Neural progenitor cell (in vitro differentiated cells): ENCODE measurements at regions not wholly inside any gene's neighbourhood (a gene's known extent, or its start where the extent isn't known, plus 50 kb on each side); places are given as distances from the start of the nearest gene placed in this dataset. TPM values are rescaled to one million over a fixed set of nuclear protein-coding genes. Genes with fewer than 3 reads are reported as not detected.
A peak's percentile ranks its signal among the peaks of the same experiment; 100 is the strongest.
"Not testable (repeated sequence)": the region's sequence is repeated elsewhere in the genome, so short reads cannot be mapped to it uniquely, and the experiment has no call there.

Experiments used
- DNase-seq: peaks from one replicate; pipeline ENCODE4 v3.0.0-alpha.2; 2016; ENCODE audit warnings: low spot score
- H2AFZ ChIP-seq: fragments of 200-600 bp; sonication (generic); replicated peaks from 2 replicates; pipeline ENCODE4 v1.6.1; 2016; ENCODE audit warnings: antibody characterized with exemption
- H3F3A ChIP-seq: fragments of 200-600 bp; sonication (generic); 2 replicates; pipeline ENCODE4 v1.6.1; 2016; ENCODE audit warnings: antibody characterized with exemption, low read depth
- H3K27ac ChIP-seq: fragments of 200-600 bp; sonication (generic); 2 replicates; pipeline ENCODE4 v1.5.1; 2016; ENCODE audit warnings: mild to moderate bottlenecking
- H3K27me3 ChIP-seq: fragments of 200-600 bp; sonication (generic); 2 replicates; pipeline ENCODE4 v1.6.1; 2016; ENCODE audit warnings: mild to moderate bottlenecking, moderate library complexity
- H3K36me3 ChIP-seq: fragments of 200-600 bp; sonication (generic); 2 replicates; pipeline ENCODE4 v1.5.1; 2016
- H3K4me1 ChIP-seq: fragments of 200-600 bp; sonication (generic); 2 replicates; pipeline ENCODE4 v1.6.1; 2016; ENCODE audit warnings: mixed run types
- H3K4me2 ChIP-seq: fragments of 200-600 bp; sonication (generic); 2 replicates; pipeline ENCODE4 v1.6.1; 2016
- H3K4me3 ChIP-seq: fragments of 200-600 bp; sonication (generic); 2 replicates; pipeline ENCODE4 v1.5.1; 2016
- H3K79me2 ChIP-seq: fragments of 200-600 bp; sonication (generic); 2 replicates; pipeline ENCODE4 v1.6.1; 2016; ENCODE audit warnings: low read depth
- H3K9ac ChIP-seq: fragments of 200-600 bp; sonication (generic); 2 replicates; pipeline ENCODE4 v1.6.1; 2016
- H3K9me3 ChIP-seq: fragments of 200-600 bp; sonication (generic); 2 replicates; pipeline ENCODE4 v1.5.1; 2016; ENCODE audit warnings: low read depth
- H4K20me1 ChIP-seq: fragments of 200-600 bp; sonication (generic); 2 replicates; pipeline ENCODE4 v1.6.1; 2016; ENCODE audit warnings: low read depth
- H3K27ac Mint-ChIP-seq: 3 replicates; pipeline ENCODE4 v1.8.0; 2021; ENCODE audit warnings: mixed read lengths
- H3K27me3 Mint-ChIP-seq: 2 replicates; pipeline ENCODE4 v1.8.0; 2022; ENCODE audit warnings: low read depth, mild to moderate bottlenecking, inconsistent platforms, moderate library complexity, mixed read lengths; ENCODE audit not compliant: insufficient read depth
- H3K36me3 Mint-ChIP-seq: 3 replicates; pipeline ENCODE4 v1.8.0; 2021; ENCODE audit warnings: mixed read lengths
- H3K4me1 Mint-ChIP-seq: 3 replicates; pipeline ENCODE4 v1.8.0; 2021; ENCODE audit warnings: mixed read lengths
- H3K4me3 Mint-ChIP-seq: 3 replicates; pipeline ENCODE4 v1.8.0; 2021; ENCODE audit warnings: mild to moderate bottlenecking, moderate library complexity, mixed read lengths
- H3K9me3 Mint-ChIP-seq: 3 replicates; pipeline ENCODE4 v1.8.0; 2020; ENCODE audit warnings: mixed read lengths
- CTCF ChIP-seq: fragments of 200-600 bp; sonication (generic); IDR thresholded peaks from 2 replicates; pipeline ENCODE4 v1.5.1; 2017; ENCODE audit warnings: antibody characterized with exemption, mild to moderate bottlenecking
- small RNA-seq: library from RNA; depleted of rRNA; stranded (forward); fragments of <200 nt; gene quantifications from one replicate; pipeline ENCODE3, GENCODE V24; 2015

GRCh38 chr21:8695889-8696288 lies 1825.5 kb upstream of the TPTE start:
- H3K27me3 ChIP-seq, H3K9ac ChIP-seq, H4K20me1 ChIP-seq, H3K27ac ChIP-seq, H3K9me3 Mint-ChIP-seq, H3K79me2 ChIP-seq, H2AFZ ChIP-seq, H3K36me3 Mint-ChIP-seq, H3K4me2 ChIP-seq, H3K4me3 ChIP-seq, H3K9me3 ChIP-seq, H3K27me3 Mint-ChIP-seq, H3F3A ChIP-seq, DNase-seq, H3K4me1 Mint-ChIP-seq, H3K27ac Mint-ChIP-seq, H3K4me3 Mint-ChIP-seq, H3K4me1 ChIP-seq, H3K36me3 ChIP-seq: not testable (repeated sequence)
- TF ChIP-seq CTCF: peak; percentile 16

DNA sequence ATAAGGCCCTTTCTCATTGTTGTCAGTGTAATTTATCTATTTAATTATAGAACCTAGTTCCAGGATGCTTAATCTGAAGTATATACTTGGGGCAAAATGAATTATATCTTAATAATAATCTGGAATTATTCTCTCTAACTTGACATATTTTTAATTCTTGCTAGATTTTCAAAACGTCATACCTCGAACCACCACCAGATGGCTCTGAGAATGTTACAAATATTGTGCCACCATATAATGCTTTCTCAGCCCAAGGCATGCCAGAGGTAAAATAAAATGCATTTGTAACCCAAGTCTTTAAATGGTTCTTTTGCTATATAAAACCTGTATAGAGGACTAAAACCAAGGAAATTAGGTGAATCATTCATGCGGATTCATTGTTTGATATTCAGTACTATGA lies 1820.1 kb upstream of the TPTE start:
- H4K20me1 ChIP-seq, H3K27ac Mint-ChIP-seq, H3K79me2 ChIP-seq, H3K4me1 Mint-ChIP-seq, H3K36me3 ChIP-seq, H2AFZ ChIP-seq, H3F3A ChIP-seq, H3K4me3 ChIP-seq, H3K9me3 ChIP-seq, H3K4me2 ChIP-seq, H3K27me3 ChIP-seq, H3K4me1 ChIP-seq, H3K4me3 Mint-ChIP-seq, H3K9me3 Mint-ChIP-seq, H3K27me3 Mint-ChIP-seq, H3K9ac ChIP-seq, H3K36me3 Mint-ChIP-seq, DNase-seq, H3K27ac ChIP-seq: not testable (repeated sequence)

DNA sequence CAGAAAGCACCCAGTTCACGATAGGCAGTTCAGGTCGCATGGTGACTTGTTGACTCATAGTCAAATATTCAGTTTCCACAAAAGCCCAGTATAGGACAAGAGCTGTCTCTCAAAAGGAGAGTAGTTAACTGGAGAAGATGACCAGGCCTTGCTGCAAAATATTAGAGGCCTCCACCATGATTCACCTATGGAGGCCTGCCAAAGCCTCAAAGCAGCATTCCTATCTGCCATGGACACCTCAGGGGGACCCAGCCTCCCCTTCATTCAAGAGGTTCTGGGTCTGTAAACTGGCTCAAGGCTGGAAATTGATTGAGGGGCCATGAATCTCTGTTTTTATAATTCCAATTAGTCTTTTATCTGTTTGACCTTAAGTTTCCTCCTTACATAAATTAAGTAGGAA lies 1815.6 kb upstream of the TPTE start:
- not testable (repeated sequence) for H4K20me1 ChIP-seq, H3K4me1 ChIP-seq, H3K9me3 ChIP-seq, H3K9ac ChIP-seq, H3K4me1 Mint-ChIP-seq, H3K79me2 ChIP-seq, H3K4me3 ChIP-seq, H3K27me3 Mint-ChIP-seq, H3K27ac ChIP-seq, H3K36me3 ChIP-seq, H3K9me3 Mint-ChIP-seq, H3K36me3 Mint-ChIP-seq, H3K27me3 ChIP-seq, H2AFZ ChIP-seq, H3F3A ChIP-seq, H3K27ac Mint-ChIP-seq, DNase-seq, H3K4me3 Mint-ChIP-seq, H3K4me2 ChIP-seq

Small RNAs in the stretch of these regions (small RNA-seq; reads per million reads assigned to genes)
- not detected for gene CR381572.1
